Stimulated activated CD8-positive, alpha-beta memory T cell treated with anti-CD3 and anti-CD28 coated beads, Interleukin-15, amount 100 ng/mL, for 48 hours (primary cell): ENCODE measurements at regions not wholly inside any gene's neighbourhood (a gene's known extent, or its start where the extent isn't known, plus 50 kb on each side); places are given as distances from the start of the nearest gene placed in this dataset.

Source experiments
- DNase-seq, 2 donors: peaks; one replicate each; pipeline ENCODE4 v3.0.0-alpha.2; 2020; ENCODE audit warnings: low read depth in 2 of 2

DNA sequence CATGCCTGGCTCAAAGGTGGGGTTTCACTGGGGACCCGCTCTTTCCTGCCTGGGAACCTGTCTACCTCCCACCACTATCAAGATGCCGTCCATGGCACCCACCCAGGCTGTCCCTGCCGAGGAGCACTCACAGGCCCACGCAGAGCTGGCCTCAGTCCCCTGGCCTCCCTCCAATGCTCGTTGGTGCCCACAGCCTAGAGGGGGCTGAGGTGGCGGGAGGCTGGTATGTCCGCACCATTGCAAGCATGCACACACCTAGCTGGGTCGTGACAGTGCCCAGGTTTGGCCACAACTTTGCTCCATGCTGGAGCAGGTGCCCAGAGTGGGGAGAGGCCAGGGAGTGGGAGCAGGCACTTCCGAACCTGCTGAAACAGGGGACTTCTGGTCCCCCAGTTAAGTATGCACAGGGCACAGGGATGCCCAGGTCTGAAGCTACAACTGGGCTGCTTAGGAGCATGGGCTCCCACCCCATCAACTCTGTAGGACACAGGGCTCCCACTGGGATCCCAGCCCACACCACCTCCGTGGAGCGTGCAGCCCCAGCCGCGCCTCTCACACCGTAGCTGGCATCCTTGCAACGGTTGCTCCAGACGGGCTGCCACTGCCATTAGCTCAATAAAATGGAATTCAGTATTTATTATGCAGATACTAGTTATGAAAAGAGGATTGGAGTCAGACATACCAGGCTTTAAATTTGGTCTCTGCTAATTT, 1376.1 kb upstream of the TENM3 start:
- DNase-seq, result no peak

GRCh38 chr4:180870623-180871022, 1372.6 kb upstream of the TENM3 start:
- no peak for DNase-seq

GRCh38 chr4:180898305-180898704, 1344.9 kb upstream of the TENM3 start:
- DNase-seq, result no peak

GRCh38 chr4:180900781-180901180, 1342.4 kb upstream of the TENM3 start:
- DNase-seq, result no peak

GRCh38 chr4:180909279-180909678, 1333.9 kb upstream of the TENM3 start:
- no peak for DNase-seq

DNA sequence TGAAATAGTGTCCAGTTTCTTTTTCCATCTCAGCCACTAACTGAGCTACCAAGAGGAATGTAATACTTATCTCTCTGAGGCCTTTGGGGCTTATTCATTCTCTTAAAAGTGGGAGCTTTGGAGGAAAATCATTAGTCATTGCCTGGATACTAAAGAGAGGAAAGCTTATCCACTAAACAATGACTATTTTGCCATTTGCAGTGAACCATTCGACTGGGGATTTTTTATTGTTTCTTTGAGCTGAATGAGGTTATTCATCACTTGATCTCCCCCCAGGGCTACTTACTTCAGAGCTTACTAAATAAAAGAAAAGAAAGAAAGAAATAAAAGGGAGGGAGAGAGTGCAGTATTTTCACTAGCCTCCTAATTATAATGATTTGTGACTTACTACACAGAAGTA, 1329.5 kb upstream of the TENM3 start:
- no peak for DNase-seq

DNA sequence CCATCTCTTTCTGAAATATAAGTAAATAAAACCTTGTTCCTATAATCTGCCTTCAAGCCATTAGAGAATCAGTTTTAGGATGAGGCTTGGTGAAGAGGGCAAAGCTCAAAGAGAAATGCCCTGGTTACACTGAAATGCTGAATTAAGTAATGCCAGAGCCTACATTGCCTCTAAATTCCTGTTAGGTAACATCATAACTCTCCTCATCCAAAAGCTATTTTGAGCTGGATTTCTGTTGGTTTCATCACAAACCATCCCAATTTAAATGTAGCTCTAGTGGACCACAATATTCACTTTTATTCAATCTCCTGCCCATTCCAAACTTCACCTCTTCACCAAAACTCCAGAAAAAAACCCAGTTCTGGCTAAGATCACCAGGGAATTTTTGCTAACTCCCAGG, 1319.7 kb upstream of the TENM3 start:
- DNase-seq, result no peak

DNA sequence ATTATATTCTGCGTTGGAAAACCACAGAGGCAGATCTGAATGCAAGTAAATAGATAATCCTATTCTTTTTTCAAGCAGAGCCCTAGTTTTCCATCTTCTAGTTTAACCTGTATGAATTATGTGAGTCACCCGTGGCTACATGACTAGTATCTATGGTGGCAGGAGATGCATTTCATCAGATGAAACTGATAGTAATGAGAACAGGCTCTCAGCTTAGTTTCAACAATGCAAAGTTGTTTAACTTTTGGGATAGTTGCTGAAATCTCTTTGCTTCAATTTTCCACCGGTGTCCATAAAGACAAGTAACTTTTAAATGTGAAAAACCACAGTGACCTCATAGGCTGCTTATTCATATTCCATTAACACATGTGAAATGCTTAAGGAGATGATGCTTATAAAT, 1317.4 kb upstream of the TENM3 start:
- no peak for DNase-seq

DNA sequence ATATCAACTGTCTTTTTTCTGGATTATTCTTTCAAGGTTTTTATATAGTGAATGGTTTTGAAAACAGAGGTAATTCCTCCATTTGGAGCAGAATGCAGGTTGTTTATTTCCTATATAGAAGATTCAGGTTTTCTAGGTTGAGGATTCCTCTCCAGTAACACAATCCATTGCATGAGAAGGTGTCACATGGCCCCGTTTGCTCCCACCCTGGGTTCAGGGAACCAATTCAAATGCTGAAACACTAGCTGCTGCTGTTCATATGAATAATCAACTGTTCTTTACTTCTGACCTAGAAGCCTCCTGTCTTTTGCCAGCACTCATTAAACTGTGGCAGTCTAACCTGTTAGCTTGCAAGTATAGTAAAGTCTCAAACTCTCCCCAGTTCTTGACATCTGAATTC, 1316.9 kb upstream of the TENM3 start:
- DNase-seq, result no peak

DNA sequence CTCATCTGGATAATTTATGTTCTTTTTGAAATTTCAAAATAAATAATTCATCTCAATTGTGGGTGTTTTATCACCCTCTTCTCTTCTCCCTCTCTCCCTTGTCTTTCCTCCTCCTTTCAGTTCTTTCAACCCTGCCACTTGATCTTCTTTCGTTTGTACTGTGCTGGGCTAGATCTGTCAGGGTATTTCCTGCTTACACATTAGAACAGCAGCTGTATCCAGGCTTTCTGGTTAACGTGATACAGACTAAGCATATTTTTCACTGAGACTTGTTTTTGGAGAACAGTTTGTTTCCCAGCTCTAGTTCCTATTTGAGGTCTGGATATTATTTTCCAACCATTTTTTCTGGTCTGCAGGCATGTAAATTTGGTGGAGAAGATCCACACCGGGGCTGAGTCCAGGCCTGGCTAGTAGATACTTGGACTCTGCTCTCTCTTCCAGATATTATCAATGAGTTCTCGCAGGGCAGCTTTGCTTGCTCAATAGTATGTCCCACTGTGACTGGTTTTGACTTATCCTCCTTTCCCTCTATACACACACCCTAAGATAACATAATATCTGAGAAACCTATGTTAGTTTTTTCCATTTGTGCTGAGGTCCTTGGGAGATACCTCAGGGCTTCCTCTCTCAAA, 1310.7 kb upstream of the TENM3 start:
- DNase-seq, result no peak

DNA sequence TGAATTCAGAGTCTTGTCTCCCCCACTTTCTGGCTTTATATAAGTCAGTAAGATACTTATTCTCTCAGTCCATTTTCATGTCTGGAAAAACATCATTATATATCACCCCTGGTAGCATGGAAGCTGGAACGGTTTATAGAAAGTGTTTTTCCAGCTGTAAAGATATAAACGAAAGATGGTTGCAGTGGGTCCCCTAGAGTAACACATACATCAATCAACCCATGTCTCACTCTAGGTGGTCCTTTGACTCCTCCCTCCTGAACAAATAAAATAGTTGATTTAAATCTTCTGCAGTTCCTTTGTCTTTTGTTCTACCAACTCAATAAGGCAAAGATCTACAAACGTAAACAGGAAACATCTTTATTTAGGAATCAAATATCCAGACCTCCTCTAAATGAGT, 1306.1 kb upstream of the TENM3 start:
- DNase-seq, result no peak

- no peak for DNase-seq
These were observed 1302.5 kb upstream of the TENM3 start for GRCh38 chr4:180940680-180941079.

- DNase-seq, result no peak
These were observed 1300.8 kb upstream of the TENM3 start for GRCh38 chr4:180942367-180942916.

DNA sequence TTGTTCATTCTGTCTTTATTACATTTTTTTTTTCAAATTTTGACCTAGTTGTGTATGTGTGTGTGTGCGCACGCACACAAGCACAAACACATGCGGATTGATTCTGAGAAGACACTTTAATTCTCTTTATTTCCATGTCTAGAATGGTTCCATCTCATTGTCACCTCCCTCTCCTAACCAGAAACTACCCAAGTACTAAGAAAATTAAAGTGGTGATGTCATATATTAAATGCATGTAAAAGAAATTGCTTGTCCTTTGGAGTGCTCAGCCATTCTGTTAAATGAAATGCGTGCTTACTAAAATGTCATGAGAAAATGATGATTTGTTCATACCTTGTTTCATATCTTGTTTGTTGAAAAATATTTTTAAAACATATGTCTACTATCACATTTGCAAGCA, 1297.0 kb upstream of the TENM3 start:
- DNase-seq, result no peak

DNA sequence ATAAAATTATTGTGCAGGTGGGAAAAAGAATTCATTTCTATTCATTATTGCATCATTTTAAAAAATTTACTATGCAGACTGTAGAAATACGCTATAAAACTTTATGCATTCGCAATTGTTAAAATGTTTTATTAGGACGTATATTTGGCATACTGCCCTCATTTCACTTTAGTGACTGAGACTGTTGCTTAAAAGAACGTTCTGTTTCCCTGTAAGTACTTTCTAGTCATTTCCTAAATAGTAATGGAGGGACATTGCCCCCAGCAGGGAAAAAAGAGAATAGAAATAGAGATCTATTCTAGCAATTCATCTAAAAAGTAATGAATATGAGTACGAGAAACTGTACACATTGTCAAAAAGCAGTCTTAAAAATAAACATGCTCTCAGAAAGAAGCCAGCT, 1295.8 kb upstream of the TENM3 start:
- DNase-seq, result no peak

- DNase-seq, result no peak
These were observed 1293.6 kb upstream of the TENM3 start for GRCh38 chr4:180949424-180950213.

DNA sequence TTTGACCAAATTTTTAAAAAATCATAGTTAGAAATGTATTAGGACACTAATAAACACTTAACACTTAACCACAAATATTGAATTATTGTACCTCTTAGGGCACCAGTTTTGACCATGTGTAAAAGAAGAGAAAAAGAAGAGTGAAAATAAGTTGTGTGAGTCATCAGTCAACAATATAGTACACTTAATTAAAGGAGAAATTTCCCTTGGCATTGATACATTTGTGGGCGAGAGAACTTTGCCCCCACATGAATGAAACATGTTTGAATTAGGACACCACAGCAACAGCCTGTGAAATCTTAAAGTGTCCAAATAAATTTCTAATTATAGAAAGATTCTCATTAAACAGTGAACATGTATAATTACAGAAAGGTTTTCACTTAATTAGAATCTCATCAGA, 1292.8 kb upstream of the TENM3 start:
- DNase-seq, result no peak

GRCh38 chr4:180951312-180951711, 1291.9 kb upstream of the TENM3 start:
- DNase-seq, result no peak

DNA sequence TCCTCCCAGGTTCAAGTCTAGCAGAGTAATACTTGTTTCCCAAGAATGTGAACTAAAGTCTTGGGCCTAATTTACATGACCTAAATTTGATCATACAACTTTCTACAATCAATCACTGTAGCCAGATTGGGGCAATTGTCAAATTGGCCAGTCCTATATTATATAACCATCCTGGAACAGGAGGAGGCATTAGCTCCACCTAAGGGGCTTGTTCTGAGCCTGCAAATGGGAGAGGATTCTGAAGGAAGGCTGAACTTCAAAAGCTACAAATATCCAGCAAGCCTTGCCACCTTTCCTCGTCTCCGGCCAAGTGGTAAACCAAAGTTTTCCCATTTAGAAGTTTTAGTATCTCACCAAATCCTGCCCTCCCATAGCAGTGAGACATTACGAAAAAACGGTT, 1289.6 kb upstream of the TENM3 start:
- no peak for DNase-seq

DNA sequence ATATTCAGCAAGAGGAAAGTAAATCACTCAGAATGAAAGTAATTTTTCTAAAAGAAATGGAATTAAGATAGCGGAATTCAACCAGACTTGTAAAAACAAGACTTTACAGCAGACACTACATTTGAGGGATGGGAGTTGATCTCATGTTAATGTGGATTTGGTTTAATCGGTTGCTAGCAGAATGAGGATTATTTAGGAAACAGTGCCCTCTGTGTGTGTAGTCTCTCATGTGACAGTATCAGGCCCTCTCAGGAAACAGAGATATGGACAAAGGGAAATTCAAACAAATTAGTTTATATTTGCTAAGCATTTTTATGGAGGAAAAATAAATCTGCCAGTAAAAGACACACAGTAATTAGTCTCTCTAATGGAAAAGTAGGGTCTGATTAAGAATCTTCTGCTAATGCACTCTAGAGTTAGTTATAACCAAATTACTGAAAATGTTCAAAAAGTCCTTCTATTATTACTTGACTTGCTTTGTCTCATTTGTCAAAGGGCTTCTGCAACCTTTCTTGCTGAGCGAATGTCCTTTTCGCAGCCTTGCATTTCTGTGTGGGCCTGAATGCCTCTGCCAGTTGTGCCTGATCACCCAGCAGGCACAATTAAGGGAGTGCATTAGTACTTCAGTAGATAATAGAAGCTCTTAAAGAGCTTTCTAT, 1282.3 kb upstream of the TENM3 start:
- DNase-seq, result no peak

DNA sequence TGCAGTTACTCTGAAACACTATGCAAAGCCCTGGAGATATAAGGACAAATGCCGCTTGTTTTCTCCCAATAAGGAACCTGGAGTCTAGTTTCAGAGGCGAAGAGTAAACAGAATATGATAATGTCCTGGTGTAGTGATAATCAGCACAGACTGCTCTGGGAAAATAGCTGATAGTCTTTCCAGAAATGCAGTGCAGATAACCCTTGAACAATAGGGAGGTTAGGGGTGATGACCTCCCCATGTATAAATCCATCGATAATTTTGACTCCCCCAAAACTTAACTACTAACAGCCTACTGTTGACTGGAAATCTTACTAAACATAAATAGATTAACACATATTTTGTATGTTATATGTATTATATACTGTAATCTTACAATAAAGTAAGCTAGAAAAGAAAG, 1280.9 kb upstream of the TENM3 start:
- DNase-seq, result no peak

DNA sequence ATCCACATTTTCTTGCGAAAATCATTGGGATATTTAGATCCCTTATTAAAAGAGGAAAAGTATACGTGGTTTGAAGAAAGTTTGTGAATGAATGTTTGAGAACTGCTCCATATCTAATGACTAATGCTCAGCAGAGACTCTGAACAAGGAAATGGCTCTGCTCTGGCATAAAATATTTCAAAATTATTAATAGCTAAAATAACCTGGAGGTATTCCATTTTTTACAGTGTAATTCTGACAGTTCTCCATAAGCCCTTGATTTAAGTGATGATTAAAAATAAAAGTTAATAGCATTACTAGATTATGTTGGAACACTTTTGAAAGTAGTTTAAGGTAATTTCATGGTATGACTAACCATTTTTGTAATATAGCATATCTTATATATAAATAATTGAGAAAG, 1276.9 kb upstream of the TENM3 start:
- no peak for DNase-seq
